GM12873 (cell line): ENCODE measurements at regions not wholly inside any gene's neighbourhood (a gene's known extent, or its start where the extent isn't known, plus 50 kb on each side); places are given as distances from the start of the nearest gene placed in this dataset.

ENCODE experiments used
- CTCF ChIP-seq: IDR thresholded peaks from 2 replicates; pipeline ENCODE4 v1.5.1; 2012; ENCODE audit warnings: low read depth, mild to moderate bottlenecking, moderate library complexity, low read length, control low read depth; ENCODE audit not compliant: insufficient read depth; ENCODE audit errors: missing control alignments

GRCh38 chr2:145137901-145138300, 618.0 kb upstream of the ZEB2 start:
- TF ChIP-seq CTCF: no peak

- TF ChIP-seq CTCF: no peak
Measured at GRCh38 chr2:145137211-145137610, 617.3 kb upstream of the ZEB2 start.

- TF ChIP-seq CTCF: no peak
Measured at GRCh38 chr2:145136702-145137101, 616.8 kb upstream of the ZEB2 start.

DNA sequence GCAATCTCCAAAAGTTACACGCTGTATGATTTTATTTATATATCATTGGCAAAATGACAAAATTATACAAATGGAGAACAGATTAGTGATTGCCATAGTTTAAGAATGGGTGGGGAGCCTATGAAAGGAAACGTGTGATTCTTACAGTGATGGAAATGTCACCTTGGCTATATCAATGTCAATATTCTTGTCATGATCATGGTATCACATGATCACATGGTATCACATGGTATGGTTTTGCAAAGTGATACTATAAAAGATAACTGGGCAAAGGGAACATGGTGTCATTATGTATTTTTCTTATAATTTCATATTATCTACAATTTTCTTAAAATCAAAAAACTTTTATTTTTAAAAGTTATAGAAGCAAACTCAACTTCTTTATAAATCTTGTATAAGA, 606.2 kb upstream of the ZEB2 start:
- no peak for TF ChIP-seq CTCF

- no peak for TF ChIP-seq CTCF
Measured at GRCh38 chr2:145124085-145124484, 604.2 kb upstream of the ZEB2 start.

- no peak for TF ChIP-seq CTCF
Measured at GRCh38 chr2:145123606-145124005, 603.7 kb upstream of the ZEB2 start.

DNA sequence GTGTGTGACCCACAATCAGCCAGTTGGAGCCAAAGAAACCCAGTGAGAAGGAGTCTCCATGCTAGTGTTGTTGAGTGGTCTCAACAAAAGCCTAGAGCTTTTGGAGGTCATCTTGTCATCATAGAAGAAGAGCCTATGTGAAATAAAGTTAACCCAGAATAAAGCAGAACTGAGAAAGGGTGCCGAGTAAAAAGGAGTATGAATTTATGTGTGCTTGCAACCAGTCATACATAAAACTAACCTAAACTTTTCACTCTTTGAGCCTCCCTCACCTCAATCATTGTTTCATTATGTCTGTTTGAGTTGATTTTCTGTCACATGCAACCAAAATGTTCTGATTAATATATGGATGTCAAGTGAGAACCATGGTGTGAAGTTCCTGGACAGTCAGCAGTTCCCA, 599.3 kb upstream of the ZEB2 start:
- no peak for TF ChIP-seq CTCF
